Thyroid gland (tissue), 4 donors: ENCODE measurements at regions not wholly inside any gene's neighbourhood (a gene's known extent, or its start where the extent isn't known, plus 50 kb on each side); places are given as distances from the start of the nearest gene placed in this dataset.

Experiments used
- DNase-seq, 2 donors: peaks; one replicate each; pipeline ENCODE4 v3.0.0-alpha.2; 2019
- H3K27ac ChIP-seq, 3 donors: fragments of 200-600 bp; sonication (generic); 1 replicate in 2 of 3; 2 replicates in 1 of 3; pipeline ENCODE4 v1.5.1; 2016 to 2019; ENCODE audit warnings: mild to moderate bottlenecking in 1 of 3, moderate library complexity in 1 of 3
- H3K27me3 ChIP-seq: fragments of 200-600 bp; sonication (generic); one replicate; pipeline ENCODE4 v1.5.1; 2019
- H3K36me3 ChIP-seq, 2 donors: fragments of 200-600 bp; sonication (generic); one replicate each; pipeline ENCODE4 v1.5.1; 2016 to 2019
- H3K4me1 ChIP-seq, 2 donors: fragments of 200-600 bp; sonication (generic); one replicate each; pipeline ENCODE4 v1.5.1; 2017 to 2019
- H3K4me3 ChIP-seq, 3 donors: fragments of 200-600 bp; sonication (generic); replicated peaks in 1 of 3; 1 replicate in 2 of 3; 2 replicates in 1 of 3; pipeline ENCODE4 v1.5.1; 2016; ENCODE audit warnings: mild to moderate bottlenecking in 1 of 3
- H3K9me3 ChIP-seq: fragments of 200-600 bp; sonication (generic); one replicate; pipeline ENCODE4 v1.5.1; 2017
- POLR2A ChIP-seq, 2 donors: fragments of 450-650 bp; IDR thresholded peaks; one replicate each; pipeline ENCODE4 v1.6.1; 2017; ENCODE audit warnings: antibody characterized with exemption in 2 of 2, mild to moderate bottlenecking in 2 of 2, moderate library complexity in 1 of 2
- WGBS, 2 donors: methylation state at CpG; one replicate each; pipeline ENCODE4 v1.1.5; 2017; 5-methylcytosine and 5-hydroxymethylcytosine counted together
- intact Hi-C: fragments of 100-400 bp; cut with DNase I; formaldehyde crosslinking; loops from one replicate; pipeline ENCODE4 v1.15.1; 2023
- TF ChIP-seq, protein P1 (sequence below), 6 experiments: fragments of 200-600 bp in 3 of 6; fragments of 450-650 bp in 3 of 6; sonication (generic) in 3 of 6; IDR thresholded peaks; one replicate each; pipeline ENCODE4 v1.5.1; 2016 to 2019; ENCODE audit warnings: antibody characterized with exemption in 6 of 6, mild to moderate bottlenecking in 2 of 6, inconsistent platforms in 1 of 6, moderate library complexity in 1 of 6

DNA sequence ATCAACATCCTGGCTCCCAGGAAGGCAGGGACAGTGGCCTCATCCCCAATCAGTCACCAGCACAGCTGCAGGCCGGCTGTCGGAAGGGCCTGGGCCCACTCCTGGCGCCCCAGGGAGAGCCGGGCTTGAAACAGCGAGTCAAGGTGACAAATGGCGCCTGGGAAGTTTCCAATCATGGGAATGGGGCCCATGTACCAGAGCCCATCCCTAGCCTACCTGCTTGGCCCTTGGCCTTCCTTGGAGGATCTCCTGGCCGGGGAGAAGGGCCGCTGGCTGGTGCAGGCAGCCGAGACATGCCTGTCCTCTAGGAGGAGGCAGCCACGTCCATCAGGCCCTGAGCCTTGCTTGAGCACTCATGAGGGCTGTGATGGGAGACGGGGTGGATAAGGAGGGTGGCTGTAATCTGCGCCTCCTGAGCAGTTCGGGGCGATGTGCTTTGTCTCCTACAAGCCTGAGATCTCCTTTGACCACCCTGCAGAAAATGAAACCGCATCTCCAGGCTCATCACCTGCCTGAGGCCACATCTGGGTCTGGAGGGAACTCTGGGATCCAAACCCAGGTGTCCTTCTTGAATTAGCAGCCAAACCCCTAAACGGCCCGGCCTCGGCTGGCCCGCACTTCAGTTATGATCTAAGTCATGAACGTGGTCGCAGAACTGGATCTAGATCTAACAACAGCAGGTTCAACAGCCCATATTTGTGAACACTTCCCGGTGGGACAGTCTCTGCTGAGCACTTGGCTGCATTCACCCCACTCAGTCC lies 862.0 kb downstream of the TBC1D22A start:
- no peak for DNase-seq
- no peak for TF ChIP-seq POLR2A (IDR thresholded peaks at IDR 0.05)
- TF ChIP-seq, protein P1, sequence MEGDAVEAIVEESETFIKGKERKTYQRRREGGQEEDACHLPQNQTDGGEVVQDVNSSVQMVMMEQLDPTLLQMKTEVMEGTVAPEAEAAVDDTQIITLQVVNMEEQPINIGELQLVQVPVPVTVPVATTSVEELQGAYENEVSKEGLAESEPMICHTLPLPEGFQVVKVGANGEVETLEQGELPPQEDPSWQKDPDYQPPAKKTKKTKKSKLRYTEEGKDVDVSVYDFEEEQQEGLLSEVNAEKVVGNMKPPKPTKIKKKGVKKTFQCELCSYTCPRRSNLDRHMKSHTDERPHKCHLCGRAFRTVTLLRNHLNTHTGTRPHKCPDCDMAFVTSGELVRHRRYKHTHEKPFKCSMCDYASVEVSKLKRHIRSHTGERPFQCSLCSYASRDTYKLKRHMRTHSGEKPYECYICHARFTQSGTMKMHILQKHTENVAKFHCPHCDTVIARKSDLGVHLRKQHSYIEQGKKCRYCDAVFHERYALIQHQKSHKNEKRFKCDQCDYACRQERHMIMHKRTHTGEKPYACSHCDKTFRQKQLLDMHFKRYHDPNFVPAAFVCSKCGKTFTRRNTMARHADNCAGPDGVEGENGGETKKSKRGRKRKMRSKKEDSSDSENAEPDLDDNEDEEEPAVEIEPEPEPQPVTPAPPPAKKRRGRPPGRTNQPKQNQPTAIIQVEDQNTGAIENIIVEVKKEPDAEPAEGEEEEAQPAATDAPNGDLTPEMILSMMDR (IDR thresholded peaks at IDR 0.05): no peak
- 76 to 85% methylated on average over 19 to 20 of the region's 22 CpGs for WGBS, 2 donors
- H3K27ac ChIP-seq: no peak overlapping the region
- no peaks in the 10 kb centered on the region for H3K27me3 ChIP-seq
- H3K36me3 ChIP-seq: no peaks in the 10 kb centered on the region
- H3K4me3 ChIP-seq: no peak overlapping the region
- H3K4me1 ChIP-seq: no peaks in the 10 kb centered on the region
- intact Hi-C loops: no loop called here
- no peaks in the 10 kb centered on the region for H3K9me3 ChIP-seq

DNA sequence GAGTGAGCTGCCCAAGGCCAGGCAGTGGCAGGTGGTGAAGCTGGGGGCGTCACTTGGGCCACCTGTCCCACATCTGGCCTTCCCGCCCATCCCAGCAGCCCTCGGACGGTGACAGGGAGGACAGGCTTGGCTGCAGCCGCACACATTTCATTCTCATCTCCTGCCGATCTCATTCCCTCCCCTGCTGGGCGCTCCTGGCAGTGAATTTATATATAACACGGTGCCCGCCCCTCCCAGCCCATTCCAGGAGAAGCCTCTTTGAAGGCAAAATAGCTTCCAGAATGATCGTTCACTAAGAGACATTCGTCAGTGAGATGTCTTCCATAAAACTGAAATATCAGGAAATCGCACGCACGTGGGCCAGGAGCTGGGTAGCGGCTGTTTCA lies 861.3 kb downstream of the TBC1D22A start:
- no peak for DNase-seq

DNA sequence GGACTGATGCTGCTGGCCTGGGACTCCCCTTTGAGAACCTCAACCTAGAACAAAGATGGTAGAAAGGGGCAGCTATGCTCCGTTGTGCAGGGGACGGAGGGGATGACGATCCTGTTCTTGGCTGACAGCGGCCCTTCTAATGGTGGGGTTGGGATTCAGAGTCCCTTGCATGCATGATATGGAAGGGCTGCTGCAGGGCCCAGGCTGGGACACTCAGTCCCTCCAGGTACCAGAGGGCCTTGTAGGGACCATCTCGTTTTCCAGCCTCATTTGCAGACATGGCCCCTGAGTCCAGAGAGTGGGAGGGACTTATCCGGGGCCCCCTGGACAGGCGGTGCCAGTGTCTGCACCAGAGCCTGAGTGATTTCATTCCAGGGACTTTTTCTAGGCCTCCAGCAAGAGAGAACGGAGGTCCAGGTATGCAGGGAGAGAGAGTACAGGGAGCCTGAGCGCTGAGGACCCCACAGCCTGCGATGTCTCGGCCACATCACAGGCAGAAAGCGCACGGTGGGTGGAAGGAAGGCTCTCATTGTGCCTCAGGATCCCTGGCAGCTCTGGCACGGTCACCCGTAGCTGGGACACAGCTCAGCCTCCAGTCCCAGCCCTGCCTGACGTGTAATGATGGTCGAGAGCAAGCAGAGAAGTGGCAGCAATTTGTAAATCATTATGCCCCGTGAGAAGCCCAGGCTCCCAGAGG lies 860.8 kb downstream of the TBC1D22A start:
- Histone ChIP-seq H3K27me3 (no peaks in the 10 kb centered on the region), H3K9me3 (no peaks in the 10 kb centered on the region), H3K36me3 (no peaks in the 10 kb centered on the region), H3K4me3 (no peak overlapping the region), H3K27ac (no peak overlapping the region), H3K4me1 (no peaks in the 10 kb centered on the region)
- 85 to 86% methylated on average over 18 of the region's 18 CpGs for WGBS, 2 donors
- no peak for DNase-seq
- no peak for TF ChIP-seq POLR2A (IDR thresholded peaks at IDR 0.05)
- TF ChIP-seq, protein P1 (IDR thresholded peaks at IDR 0.05): no peak
- intact Hi-C loops: no loop called here

More for the DNA sequence above, 861.3 kb downstream of the TBC1D22A start:
- Histone ChIP-seq H3K4me1 (no peaks in the 10 kb centered on the region), H3K27me3 (no peaks in the 10 kb centered on the region), H3K27ac (no peak overlapping the region), H3K36me3 (no peaks in the 10 kb centered on the region), H3K4me3 (no peak overlapping the region), H3K9me3 (no peaks in the 10 kb centered on the region)
- TF ChIP-seq, protein P1 (IDR thresholded peaks at IDR 0.05): no peak
- no peak for TF ChIP-seq POLR2A (IDR thresholded peaks at IDR 0.05)
- 84 to 87% methylated on average over 15 of the region's 15 CpGs for WGBS, 2 donors
- intact Hi-C loops: no loop called here

DNA sequence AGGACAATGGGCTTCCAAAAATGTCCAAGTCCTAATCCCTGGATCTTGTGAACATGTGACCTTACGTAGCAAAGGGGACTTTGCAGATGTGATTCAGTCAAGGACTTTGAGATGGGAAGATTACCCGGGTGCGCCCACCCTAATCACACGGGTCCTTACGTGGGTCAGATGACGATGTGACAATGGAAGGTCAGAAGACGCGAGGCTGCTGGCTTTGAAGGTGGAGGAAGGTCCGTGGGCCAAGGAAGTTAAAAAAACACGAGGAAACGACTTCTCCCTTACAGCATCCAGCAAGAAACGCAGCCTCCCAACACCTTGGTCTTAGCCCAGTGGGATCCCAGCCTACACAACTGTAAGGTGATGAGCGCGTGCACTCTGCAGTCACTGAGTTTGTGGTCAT lies 860.1 kb downstream of the TBC1D22A start:
- H3K9me3 ChIP-seq: no peaks in the 10 kb centered on the region
- TF ChIP-seq POLR2A (IDR thresholded peaks at IDR 0.05): no peak
- TF ChIP-seq, protein P1 (IDR thresholded peaks at IDR 0.05): no peak
- H3K4me3 ChIP-seq: no peak overlapping the region
- intact Hi-C loops: no loop called here
- 84 to 85% methylated on average over 14 of the region's 14 CpGs for WGBS, 2 donors
- no peaks in the 10 kb centered on the region for H3K4me1 ChIP-seq
- no peak for DNase-seq
- no peaks in the 10 kb centered on the region for H3K36me3 ChIP-seq
- H3K27ac ChIP-seq: no peak overlapping the region
- H3K27me3 ChIP-seq: no peaks in the 10 kb centered on the region

GRCh38 chr22:47621253-47621652 lies 858.8 kb downstream of the TBC1D22A start:
- TF ChIP-seq, protein P1 (IDR thresholded peaks at IDR 0.05): no peak
- no peak for TF ChIP-seq POLR2A (IDR thresholded peaks at IDR 0.05)
- Histone ChIP-seq H3K9me3 (no peaks in the 10 kb centered on the region), H3K27me3 (no peaks in the 10 kb centered on the region), H3K36me3 (no peaks in the 10 kb centered on the region), H3K27ac (no peak overlapping the region), H3K4me3 (no peak overlapping the region), H3K4me1 (no peaks in the 10 kb centered on the region)
- WGBS, 2 donors: 54 to 59% methylated on average over 9 of the region's 9 CpGs
- intact Hi-C loops: no loop called here
- no peak for DNase-seq
